IPS-NIHi7 (cell line): ENCODE measurements at regions not wholly inside any gene's neighbourhood (a gene's known extent, or its start where the extent isn't known, plus 50 kb on each side); places are given as distances from the start of the nearest gene placed in this dataset.
A peak's percentile ranks its signal among the peaks of the same experiment; 100 is the strongest.

ENCODE experiments used
- DNase-seq: peaks from one replicate; pipeline ENCODE4 v3.0.0; 2012; ENCODE audit warnings: mixed read lengths; ENCODE audit errors: extremely low spot score

- no peak for DNase-seq
Measured at GRCh38 chr13:103835052-103835451, 768.8 kb upstream of the SLC10A2 start.

GRCh38 chr13:103833294-103833852 lies 767.2 kb upstream of the SLC10A2 start:
- DNase-seq, result no peak

DNA sequence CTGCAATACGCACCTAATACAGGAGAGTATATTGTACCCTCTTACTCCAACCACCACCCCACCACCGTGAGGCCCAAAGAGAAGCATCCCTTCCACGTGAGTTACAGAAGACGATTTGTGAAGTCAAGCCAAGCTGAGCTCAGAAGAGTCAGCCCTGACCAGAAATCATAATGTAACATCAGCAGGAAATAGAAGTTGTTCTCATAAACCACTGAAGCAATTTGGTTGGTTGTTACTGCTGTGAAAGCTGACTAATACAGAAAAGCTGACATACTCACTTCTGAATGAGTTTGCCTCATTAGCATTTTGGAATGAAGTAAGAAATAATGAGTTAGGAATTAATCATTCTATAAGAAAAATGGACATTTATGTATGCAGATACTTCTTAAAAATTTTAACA lies 749.4 kb upstream of the SLC10A2 start:
- no peak for DNase-seq

- no peak for DNase-seq
Measured at GRCh38 chr13:103812971-103813370, 746.8 kb upstream of the SLC10A2 start.

- DNase-seq, result no peak
Measured at GRCh38 chr13:103812558-103812957, 746.3 kb upstream of the SLC10A2 start.

- DNase-seq, result no peak
Measured at GRCh38 chr13:103810026-103810425, 743.8 kb upstream of the SLC10A2 start.

GRCh38 chr13:103805771-103806170 lies 739.6 kb upstream of the SLC10A2 start:
- DNase-seq, result no peak

- no peak for DNase-seq
Measured at GRCh38 chr13:103803349-103803748, 737.1 kb upstream of the SLC10A2 start.

DNA sequence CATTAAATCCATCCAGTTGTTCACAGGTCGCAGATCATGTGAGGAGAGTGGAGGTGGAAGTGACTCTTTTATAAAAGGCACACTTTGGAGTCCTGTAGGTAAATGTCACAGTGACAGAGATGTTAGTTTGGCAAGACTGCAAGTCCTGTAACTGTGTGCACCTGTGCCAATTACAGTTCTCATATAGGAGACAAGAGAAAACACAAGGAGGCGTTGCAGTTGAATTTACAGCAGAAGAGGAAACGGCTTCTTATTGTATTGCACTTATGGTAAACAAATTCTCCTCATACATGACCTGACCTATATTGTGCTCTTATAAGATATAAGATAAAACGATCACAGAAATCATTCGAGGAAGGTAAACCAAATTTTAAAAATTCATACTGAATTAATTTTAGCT lies 732.8 kb upstream of the SLC10A2 start:
- no peak for DNase-seq

DNA sequence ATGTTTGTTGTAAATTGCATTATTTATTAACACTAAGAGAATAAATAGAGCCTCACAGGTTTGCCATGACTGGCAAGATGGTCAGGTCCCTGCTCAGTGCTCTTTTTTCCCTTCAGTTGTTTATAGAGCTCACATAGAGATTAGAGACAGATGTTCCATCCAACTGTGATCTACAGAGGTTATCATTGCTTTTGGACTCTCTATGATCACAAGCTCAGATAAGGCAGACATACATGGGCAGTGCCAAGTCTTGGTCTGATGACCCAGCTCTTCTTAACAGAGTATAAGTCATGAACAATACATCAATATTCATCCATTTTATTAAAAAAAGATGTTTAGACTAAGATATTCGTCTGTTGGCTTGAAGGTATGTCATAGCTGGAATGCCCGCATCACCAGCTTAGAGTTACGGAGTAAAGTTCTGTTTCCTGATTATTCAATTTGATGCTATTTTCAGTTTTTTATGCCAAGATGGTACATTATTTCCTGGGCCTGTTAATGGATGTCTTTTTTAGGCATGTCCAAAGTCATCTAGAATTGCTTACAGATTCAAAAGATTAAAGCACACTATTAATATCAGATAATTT lies 729.8 kb upstream of the SLC10A2 start:
- no peak for DNase-seq

DNA sequence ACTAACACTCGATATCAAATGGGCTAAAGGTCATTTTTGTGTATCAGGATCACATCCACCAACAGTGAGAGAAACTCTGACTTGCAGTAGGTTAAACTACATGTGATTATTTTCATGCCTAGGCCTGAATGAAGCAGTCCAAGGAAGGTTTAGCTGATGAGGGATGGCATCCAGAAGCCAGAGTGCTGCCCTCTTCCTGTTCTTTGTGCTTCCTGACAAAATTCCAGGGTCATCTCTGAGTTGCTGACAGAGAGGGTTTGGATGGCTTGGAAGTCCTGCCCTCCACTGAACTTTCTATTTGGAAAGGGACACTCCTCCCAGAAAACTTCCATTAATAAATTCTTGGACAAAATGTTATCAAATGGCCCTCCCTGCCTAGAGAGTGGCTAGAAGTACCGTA lies 728.3 kb upstream of the SLC10A2 start:
- peak; percentile 20 for DNase-seq

DNA sequence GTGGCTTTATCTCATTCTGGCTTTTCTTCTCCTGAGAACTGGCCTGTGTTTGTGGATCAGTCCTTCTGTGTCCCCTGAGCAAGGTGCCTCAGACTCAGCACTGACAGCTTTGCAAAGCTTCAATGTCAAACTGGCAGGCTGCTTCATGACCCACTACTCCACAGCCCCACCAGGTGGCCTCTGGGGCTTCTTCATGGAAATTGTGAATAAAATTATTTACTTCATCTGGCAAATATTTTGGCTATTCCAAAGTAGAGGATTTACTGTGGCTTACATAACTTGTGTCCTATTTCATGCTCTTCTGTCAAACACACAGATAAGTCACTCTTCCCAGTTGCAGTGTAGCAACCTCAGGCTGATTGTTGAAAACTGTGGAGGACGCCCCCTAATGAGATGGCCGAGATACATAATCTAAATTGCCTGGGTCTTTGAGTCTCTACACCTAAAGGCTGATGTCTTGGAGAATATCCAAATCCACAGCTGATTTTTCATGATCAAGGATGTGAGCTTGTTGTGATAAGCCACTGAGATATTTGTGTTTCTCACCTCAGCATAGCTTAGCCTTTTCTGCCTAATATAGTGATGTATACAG lies 721.9 kb upstream of the SLC10A2 start:
- peak; percentile 16 for DNase-seq

- DNase-seq, result peak; percentile 40
Measured at GRCh38 chr13:103772576-103772975, 706.4 kb upstream of the SLC10A2 start.

DNA sequence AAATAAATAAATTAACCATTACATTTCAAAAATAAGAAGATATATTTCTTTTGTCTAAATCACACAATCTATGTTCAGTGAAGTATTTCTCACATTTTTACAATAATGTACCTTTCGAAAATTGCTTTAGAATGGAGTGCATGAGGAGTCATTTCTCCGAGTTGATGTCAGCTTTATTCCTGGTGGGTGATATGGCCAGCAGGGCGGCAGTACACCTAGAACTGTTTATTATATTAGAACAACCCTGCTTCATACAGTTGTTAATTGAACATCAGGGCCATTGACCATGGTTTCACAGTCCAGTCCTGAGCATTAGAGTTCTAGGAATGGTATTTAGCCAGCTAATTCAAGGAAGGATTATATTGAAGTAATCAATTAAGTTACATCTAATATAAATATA lies 696.3 kb upstream of the SLC10A2 start:
- no peak for DNase-seq

- DNase-seq, result no peak
Measured at GRCh38 chr13:103759361-103759760, 693.1 kb upstream of the SLC10A2 start.

DNA sequence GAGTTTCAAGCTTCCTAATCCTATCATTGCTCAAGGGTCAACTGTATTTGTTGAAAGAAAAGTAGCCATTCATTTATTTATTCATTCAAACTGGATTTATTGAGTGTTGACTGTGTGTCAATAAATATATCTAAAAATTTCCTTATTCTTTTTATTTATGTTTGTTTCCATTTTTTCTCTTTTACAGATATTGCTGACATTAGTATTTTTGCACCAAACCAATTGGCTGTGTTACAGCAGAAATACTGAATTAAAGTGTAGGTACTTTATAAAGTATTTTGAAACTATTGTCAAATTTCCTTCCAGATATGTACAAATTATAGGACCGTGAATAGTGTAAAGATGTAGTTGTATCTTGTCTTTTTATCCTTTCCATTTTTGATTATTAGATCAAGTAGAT lies 692.0 kb upstream of the SLC10A2 start:
- DNase-seq, result no peak

DNA sequence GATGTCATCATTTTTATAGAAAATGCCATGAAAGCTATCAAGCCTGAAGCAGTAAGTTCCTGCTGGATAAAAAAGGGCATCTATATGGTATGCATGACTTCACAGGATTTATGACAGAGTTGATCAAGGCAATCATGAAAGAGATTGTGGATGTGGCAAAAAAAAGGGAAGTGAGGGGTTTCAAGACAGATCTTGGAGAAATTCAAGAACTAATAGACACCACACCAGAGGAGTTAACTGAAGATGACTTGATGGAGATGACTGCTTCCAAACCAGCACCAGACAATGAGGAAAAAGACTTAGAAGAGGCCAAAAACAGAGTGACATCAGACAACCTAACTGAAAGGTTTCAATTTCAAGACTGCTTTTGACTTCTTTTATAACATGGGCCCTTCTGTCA lies 691.1 kb upstream of the SLC10A2 start:
- DNase-seq, result no peak

DNA sequence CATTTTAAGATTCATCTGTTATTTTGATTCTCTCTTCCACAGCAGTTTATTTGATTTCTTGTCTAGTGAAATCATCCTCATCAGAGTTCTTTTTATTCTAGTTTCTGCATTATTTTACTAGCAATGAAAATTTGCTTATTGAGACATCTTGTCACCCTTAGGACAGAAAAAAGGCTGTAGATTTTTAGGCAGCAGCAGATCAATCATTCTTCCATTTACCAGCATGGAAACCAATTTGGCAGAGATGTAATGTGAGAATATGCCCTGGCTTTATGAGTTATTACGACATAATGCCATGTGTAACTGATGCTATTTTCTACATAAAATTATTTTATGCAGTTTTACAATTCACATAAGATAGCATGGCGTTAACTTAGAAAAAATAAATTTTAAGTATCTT lies 688.6 kb upstream of the SLC10A2 start:
- DNase-seq, result no peak

- DNase-seq, result no peak
Measured at GRCh38 chr13:103734837-103735236, 668.6 kb upstream of the SLC10A2 start.

- DNase-seq, result no peak
Measured at GRCh38 chr13:103731959-103732358, 665.7 kb upstream of the SLC10A2 start.

DNA sequence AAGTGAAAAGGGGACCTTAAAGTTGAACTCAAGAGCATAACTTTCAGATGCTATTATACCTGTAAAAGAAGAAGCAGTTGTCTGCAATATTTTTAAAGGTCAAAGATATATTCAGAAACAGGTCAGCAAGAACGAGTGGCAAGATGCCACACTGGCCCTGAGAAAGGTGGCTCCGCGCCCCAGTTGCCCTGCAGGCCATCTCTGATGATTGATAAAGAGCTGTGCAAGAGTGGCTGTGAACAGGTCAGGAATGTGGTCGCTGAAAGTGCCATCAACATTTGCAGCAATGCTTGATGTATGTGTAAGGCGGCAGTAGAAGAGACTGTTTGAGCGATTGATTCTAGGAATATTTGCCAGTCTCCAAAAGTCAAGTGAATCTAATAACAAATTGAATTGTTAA lies 664.2 kb upstream of the SLC10A2 start:
- no peak for DNase-seq

DNA sequence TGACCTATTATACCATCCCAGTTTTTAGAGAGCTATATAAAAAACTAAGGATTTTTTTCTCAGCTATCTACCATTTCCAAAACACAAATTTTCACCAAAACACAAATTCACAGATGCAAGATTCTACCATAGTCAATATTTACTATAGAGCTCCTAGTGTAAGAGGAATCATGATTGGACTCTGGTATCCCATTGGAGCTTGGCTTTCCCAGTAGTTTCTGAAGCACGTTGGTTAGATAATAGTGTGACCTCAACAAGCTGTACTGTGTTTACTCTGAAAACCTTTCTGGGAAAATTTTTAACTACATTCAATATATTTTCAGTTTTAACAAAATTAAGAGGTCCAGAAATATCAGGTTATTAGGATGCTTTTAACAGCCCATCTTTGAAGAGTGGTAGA lies 660.6 kb upstream of the SLC10A2 start:
- no peak for DNase-seq

GRCh38 chr13:103716718-103717117 lies 650.5 kb upstream of the SLC10A2 start:
- DNase-seq, result no peak

DNA sequence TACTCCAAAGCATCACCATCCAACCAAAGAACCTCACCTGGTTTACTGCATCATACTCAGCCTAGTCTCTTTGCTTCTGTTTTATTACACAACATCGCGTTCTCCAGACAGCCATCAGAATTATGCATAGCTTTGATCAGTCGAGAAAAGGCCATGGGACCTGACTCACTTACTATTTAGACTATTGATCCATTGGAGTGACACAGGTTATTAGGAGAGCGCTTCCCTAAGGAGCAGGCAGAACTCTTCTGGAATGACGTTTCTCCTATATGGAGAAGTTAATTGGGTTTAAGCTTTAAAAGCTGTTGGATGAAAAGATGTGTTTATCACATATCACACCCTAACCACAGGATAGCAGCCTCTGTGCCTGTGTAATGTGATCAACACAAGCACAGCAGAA lies 649.1 kb upstream of the SLC10A2 start:
- no peak for DNase-seq
